Pons (tissue), 1 donor: ENCODE measurements at regions not wholly inside any gene's neighbourhood (a gene's known extent, or its start where the extent isn't known, plus 50 kb on each side); places are given as distances from the start of the nearest gene placed in this dataset.

Experiments
- DNase-seq: peaks from one replicate; pipeline ENCODE4 v3.0.0-alpha.2; 2016; ENCODE audit warnings: low spot score

GRCh38 chr12:111011999-111012600 lies 91.7 kb upstream of the MYL2 start:
- no peak for DNase-seq

DNA sequence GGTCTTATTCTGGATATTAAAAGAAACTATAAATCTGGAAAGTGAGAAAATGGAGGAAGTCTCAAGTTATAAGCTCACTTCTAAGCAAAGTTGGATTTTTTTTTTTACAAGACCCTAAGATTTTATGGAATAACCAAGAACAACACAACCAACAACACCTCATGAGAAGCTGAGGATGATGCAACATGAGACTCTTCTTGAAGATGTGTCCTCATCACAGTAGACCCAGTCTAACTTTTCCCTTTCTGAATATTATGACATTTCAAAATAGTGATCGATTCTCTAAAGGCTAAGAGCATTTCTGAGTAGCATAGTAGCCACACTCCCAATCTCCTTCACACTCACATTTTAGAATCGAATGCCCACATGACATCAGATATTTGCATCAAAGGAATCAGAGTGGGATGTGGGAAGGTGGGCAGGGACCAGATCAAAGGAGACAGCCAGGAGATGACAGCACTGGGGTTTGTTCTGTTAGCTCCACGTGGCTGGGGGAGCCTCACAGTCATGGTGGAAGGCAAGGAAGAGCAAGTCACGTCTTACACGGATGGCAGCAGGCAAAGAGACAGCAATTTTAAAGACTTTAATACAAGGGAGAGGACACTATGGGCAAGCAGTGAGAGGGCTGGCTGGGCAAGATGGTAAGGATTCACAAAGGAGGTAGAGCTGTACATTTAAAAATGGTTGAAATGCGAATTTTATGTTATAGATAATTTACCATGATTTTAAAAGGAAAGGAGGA lies 90.7 kb upstream of the MYL2 start:
- no peak for DNase-seq

GRCh38 chr12:111010061-111010460 lies 89.7 kb upstream of the MYL2 start:
- no peak for DNase-seq

DNA sequence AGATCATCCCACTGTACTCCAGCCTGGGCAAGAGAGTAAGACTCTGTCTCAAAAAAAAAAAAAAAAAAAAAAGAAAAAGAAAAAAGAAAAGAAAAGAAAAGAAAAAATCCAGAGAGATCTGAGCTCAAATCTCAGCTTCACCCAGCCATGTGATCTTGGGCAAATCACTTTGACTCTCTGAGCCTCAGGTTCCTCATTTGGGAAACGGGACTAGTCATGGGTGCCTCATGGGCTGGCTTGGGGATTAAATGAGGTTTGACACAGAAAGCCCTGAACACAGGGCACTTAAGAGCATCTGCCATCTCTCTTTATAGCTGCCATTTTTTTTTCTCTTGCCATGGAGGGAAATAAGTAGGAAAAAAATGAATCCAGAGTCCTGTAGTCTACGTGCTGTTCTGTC lies 86.2 kb upstream of the MYL2 start:
- DNase-seq: no peak

- DNase-seq: no peak
These were observed 78.6 kb upstream of the MYL2 start for GRCh38 chr12:110998971-110999370.

- no peak for DNase-seq
These were observed 77.8 kb upstream of the MYL2 start for GRCh38 chr12:110998165-110998564.

GRCh38 chr12:110996415-110996814 lies 76.0 kb upstream of the MYL2 start:
- DNase-seq: no peak

DNA sequence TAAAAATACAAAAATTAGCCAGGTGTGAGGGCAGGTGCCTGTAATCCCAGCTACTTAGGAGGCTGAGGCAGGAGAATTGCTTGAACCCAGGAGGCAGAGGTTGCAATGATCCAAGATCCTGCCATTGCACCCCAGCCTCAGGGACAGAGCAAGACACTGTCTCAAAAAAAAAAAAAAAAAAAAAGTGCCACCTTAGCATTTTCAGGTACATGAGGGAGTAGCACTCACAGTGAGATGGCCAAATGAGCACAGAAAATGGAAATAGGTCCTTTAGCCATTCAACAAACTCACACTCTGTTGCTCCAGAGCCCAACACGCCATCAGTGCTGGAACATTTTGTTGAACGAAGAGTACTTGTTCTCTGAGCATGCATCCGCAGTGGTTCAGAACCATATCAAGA lies 75.2 kb upstream of the MYL2 start:
- no peak for DNase-seq

GRCh38 chr12:110995016-110995415 lies 74.6 kb upstream of the MYL2 start:
- DNase-seq: no peak

DNA sequence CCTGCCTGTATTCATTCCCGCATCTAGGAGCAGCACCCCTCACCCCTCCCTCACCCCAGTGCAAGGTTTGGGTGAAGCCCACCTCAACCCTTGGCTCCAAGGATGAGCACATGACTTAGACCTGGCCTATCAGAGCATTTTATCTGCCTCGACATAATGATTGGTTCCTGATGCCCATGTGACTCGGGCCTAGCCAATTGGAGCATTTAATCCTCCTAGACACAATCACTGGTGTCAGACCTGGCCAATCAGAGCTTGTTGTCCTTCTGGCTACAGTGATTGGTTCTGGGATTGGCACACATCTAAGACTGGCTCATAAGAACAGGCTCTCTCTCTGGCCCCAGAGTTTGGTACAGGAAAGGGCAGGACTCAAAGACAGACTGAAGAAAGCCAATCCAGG lies 73.1 kb upstream of the MYL2 start:
- no peak for DNase-seq

GRCh38 chr12:110992909-110993308 lies 72.5 kb upstream of the MYL2 start:
- no peak for DNase-seq

DNA sequence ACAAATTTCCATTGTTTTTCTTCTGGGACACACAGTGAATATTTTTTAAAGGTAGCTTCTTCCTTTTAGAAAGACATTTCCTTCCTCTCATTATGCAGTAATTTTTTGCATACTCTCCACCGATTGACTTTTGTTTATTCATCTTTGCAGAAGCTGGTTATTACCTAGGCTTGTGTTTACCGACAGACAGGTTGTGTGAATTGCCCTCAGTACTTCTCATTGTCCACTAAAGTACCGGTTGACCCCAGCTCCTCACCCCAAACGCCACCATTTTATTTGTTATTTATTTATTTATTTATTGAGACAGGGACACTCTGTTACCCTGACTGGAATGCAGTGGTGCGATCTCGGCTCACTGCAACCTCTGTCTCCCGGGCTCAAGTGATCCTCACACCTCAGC lies 63.4 kb upstream of the MYL2 start:
- DNase-seq: no peak

GRCh38 chr12:110972866-110973265 lies 52.5 kb upstream of the MYL2 start:
- no peak for DNase-seq

DNA sequence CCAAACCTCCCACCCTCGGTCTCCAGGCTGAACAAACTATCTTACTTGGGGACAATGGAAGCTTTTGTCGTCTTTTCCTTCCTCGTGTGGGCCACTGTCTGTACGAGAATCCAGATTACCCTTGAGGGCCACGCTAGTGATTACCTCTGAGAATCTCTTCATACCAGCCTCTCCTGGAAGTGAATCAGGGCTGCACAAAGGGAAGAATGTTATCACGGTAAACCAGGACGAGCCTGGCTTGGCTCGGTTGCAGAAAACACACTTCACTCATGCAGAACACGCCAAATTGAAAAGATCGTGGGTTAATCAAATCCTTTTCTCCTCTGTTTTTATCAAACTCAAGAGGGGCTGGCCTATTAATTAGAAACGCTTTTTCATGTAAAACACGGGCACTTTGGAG lies 51.6 kb upstream of the MYL2 start:
- no peak for DNase-seq

GRCh38 chr12:110971189-110971920 lies 51.0 kb upstream of the MYL2 start:
- DNase-seq: no peak
